Kidney (tissue), 13 donors: ENCODE measurements at regions not wholly inside any gene's neighbourhood (a gene's known extent, or its start where the extent isn't known, plus 50 kb on each side); places are given as distances from the start of the nearest gene placed in this dataset.

Experiments used
- DNase-seq, 5 donors: peaks; one replicate each; pipeline ENCODE4 v3.0.0-alpha.2; 2013 to 2020
- FAIRE-seq: peaks from 2 replicates; lab custom pipeline; 2012; peaks lifted over from hg19 to GRCh38; lab: Jason Lieb, UNC
- H3K27ac ChIP-seq, 2 donors: one replicate each; pipeline ENCODE4 v1.7.0; 2013; ENCODE audit warnings: low read depth in 2 of 2, low read length in 2 of 2, inconsistent platforms in 1 of 2
- H3K27me3 ChIP-seq: one replicate; pipeline ENCODE4 v1.7.1; 2013; ENCODE audit warnings: low read length, inconsistent platforms; ENCODE audit not compliant: control insufficient read depth, insufficient read depth
- H3K36me3 ChIP-seq, 3 donors: one replicate each; pipeline versions ENCODE4 v1.7.0 to v1.7.1; 2013; ENCODE audit warnings: low read length in 3 of 3, control low read depth in 1 of 3, inconsistent platforms in 1 of 3; ENCODE audit not compliant: insufficient read depth in 3 of 3, control insufficient read depth in 2 of 3
- H3K4me1 ChIP-seq, 3 donors: one replicate each; pipeline versions ENCODE4 v1.7.0 to v1.7.1; 2013; ENCODE audit warnings: low read length in 3 of 3, inconsistent platforms in 1 of 3, low read depth in 1 of 3; ENCODE audit not compliant: control insufficient read depth in 2 of 3, insufficient read depth in 2 of 3
- H3K4me3 ChIP-seq, 3 donors: one replicate each; pipeline versions ENCODE4 v1.7.0 to v1.8.1; 2013; ENCODE audit warnings: low read length in 3 of 3, control low read depth in 1 of 3, inconsistent platforms in 1 of 3
- H3K9ac ChIP-seq, 3 donors: one replicate each; pipeline versions ENCODE4 v1.7.0 to v1.7.1; 2013; ENCODE audit warnings: low read length in 3 of 3, control low read depth in 1 of 3, inconsistent platforms in 1 of 3
- H3K9me3 ChIP-seq, 3 donors: one replicate each; pipeline versions ENCODE4 v1.7.0 to v1.7.1; 2013; ENCODE audit warnings: low read length in 3 of 3, control low read depth in 1 of 3, inconsistent platforms in 1 of 3; ENCODE audit not compliant: control insufficient read depth in 2 of 3, insufficient read depth in 1 of 3
- intact Hi-C: fragments of 100-400 bp; cut with DNase I; formaldehyde crosslinking; loops from one replicate; pipeline ENCODE4 v1.11.1; 2022
- TF ChIP-seq, protein P1 (sequence below): IDR thresholded peaks from 3 replicates; pipeline ENCODE4 v1.5.1; 2012; ENCODE audit warnings: mild to moderate bottlenecking, moderate library complexity, borderline replicate concordance; ENCODE audit not compliant: insufficient read depth; ENCODE audit errors: extremely low read depth
- donor health status: control.
- donor health status: control.
- donor health status: control.
- donor health status: control.
- donor health status: control.
- donor health status: DM: yes; HTN: yes; CAD: no.
- donor health status: Normal renal cell carcinoma (clear cell type).

DNA sequence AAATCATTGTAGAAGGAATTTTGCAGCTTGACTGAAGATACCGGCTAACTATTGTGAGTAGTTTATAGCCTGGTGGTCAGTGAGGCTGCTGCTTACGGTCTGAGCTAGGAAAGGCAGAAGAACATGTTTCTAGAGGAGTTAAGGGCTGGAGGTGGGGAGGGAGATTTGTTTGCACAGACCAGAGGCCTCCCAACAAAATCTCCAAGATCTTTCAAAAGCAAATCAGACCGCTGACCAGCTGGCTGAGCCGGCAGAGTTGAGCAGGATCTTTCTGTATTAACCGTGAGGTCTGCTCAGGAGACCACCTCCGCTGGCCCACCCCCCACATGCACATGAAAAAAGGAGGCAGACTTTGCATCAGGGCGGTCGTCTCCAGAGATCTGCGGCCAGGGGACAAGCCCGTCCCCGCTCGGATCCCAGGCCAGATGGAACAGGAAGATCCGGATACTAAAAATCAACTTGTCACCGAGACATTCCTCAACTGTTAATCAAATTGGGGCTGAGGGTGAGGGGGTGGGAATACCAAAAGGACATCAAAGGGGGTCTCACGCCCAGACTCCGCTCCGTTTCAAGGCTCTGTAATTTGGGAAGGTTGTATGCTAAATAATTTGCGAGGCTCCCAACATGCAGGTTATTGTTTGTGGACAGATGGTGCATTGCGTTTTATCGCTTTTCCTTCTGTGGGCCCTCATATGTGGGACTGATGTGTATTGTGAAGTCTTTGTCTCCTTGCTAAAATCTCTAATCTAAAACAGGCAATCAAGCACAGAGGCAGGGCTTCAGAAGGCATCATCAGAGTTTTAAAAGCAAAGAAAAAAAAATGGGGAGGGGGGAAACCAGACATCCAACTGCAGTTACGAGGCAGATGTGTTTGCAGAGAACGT is 319.0 kb downstream of the ZNF536 start:
- H3K9me3 ChIP-seq, result no peaks in the 10 kb centered on the region
- H3K36me3 ChIP-seq, result no peaks in the 10 kb centered on the region
- intact Hi-C loops, result no loop called here
- no peak overlapping the region for H3K27ac ChIP-seq
- DNase-seq, result peak in 3 of 5 donors; percentile 31 to 51 (median 38)
- FAIRE-seq, result no peak
- no peaks in the 10 kb centered on the region for H3K27me3 ChIP-seq
- TF ChIP-seq, protein P1, sequence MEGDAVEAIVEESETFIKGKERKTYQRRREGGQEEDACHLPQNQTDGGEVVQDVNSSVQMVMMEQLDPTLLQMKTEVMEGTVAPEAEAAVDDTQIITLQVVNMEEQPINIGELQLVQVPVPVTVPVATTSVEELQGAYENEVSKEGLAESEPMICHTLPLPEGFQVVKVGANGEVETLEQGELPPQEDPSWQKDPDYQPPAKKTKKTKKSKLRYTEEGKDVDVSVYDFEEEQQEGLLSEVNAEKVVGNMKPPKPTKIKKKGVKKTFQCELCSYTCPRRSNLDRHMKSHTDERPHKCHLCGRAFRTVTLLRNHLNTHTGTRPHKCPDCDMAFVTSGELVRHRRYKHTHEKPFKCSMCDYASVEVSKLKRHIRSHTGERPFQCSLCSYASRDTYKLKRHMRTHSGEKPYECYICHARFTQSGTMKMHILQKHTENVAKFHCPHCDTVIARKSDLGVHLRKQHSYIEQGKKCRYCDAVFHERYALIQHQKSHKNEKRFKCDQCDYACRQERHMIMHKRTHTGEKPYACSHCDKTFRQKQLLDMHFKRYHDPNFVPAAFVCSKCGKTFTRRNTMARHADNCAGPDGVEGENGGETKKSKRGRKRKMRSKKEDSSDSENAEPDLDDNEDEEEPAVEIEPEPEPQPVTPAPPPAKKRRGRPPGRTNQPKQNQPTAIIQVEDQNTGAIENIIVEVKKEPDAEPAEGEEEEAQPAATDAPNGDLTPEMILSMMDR, result no peak
- peaks cover 0 to 2% (median 0%) of the 10 kb centered on the region in 3 donors for H3K4me1 ChIP-seq
- H3K9ac ChIP-seq, result no peak overlapping the region
- no peak overlapping the region for H3K4me3 ChIP-seq

- Histone ChIP-seq H3K9me3 (no peaks in the 10 kb centered on the region), H3K4me3 (no peak overlapping the region), H3K36me3 (no peaks in the 10 kb centered on the region), H3K9ac (no peak overlapping the region), H3K4me1 (peaks cover 0 to 2% (median 0%) of the 10 kb centered on the region in 3 donors), H3K27me3 (no peaks in the 10 kb centered on the region), H3K27ac (no peak overlapping the region)
- no peak for FAIRE-seq
- intact Hi-C loops, result no loop called here
- TF ChIP-seq, protein P1, result no peak
- DNase-seq, result peak in 1 of 5 donors; percentile 9
These were observed 318.3 kb downstream of the ZNF536 start for GRCh38 chr19:30690525-30690924.

- no peak overlapping the region for H3K27ac ChIP-seq
- no peak for FAIRE-seq
- intact Hi-C loops, result no loop called here
- peaks cover 0 to 2% (median 0%) of the 10 kb centered on the region in 3 donors for H3K4me1 ChIP-seq
- H3K27me3 ChIP-seq, result no peaks in the 10 kb centered on the region
- TF ChIP-seq, protein P1, result no peak
- no peak overlapping the region for H3K9ac ChIP-seq
- H3K36me3 ChIP-seq, result no peaks in the 10 kb centered on the region
- H3K4me3 ChIP-seq, result no peak overlapping the region
- H3K9me3 ChIP-seq, result no peaks in the 10 kb centered on the region
- no peak for DNase-seq
These were observed 317.3 kb downstream of the ZNF536 start for GRCh38 chr19:30689474-30689873.
